DND-41 (cell line): ENCODE measurements at regions not wholly inside any gene's neighbourhood (a gene's known extent, or its start where the extent isn't known, plus 50 kb on each side); places are given as distances from the start of the nearest gene placed in this dataset.

Experiments used
- ATAC-seq: fragments of 200-7000 bp; cut with Tn5 transposase; 3 replicates; pipeline ENCODE4 v1.9.1; 2021; ENCODE audit warnings: low read depth; ENCODE audit not compliant: insufficient read depth
- DNase-seq: peaks from one replicate; pipeline ENCODE4 v3.0.0-alpha.2; 2020
- H2AFZ ChIP-seq: 2 replicates; pipeline ENCODE4 v1.6.0; 2012; ENCODE audit warnings: low read depth, low read length
- H3K27ac ChIP-seq: 2 replicates; pipeline ENCODE4 v1.5.1; 2012; ENCODE audit warnings: low read length, inconsistent platforms
- H3K27me3 ChIP-seq: fragments of 200-600 bp; sonication (generic); 2 replicates; pipeline ENCODE4 v1.6.0; 2012; ENCODE audit warnings: low read length, mild to moderate bottlenecking, inconsistent platforms; ENCODE audit not compliant: insufficient read depth, poor library complexity
- H3K36me3 ChIP-seq: 2 replicates; pipeline ENCODE4 v1.5.1; 2012; ENCODE audit warnings: low read length, inconsistent platforms; ENCODE audit not compliant: insufficient read depth
- H3K4me1 ChIP-seq: 2 replicates; pipeline ENCODE4 v1.5.1; 2012; ENCODE audit warnings: mild to moderate bottlenecking, low read length; ENCODE audit not compliant: insufficient read depth
- H3K4me2 ChIP-seq: 2 replicates; pipeline ENCODE4 v1.6.0; 2012; ENCODE audit warnings: mild to moderate bottlenecking, moderate library complexity, low read length, inconsistent platforms; ENCODE audit not compliant: insufficient read depth
- H3K4me3 ChIP-seq, 2 experiments: fragments of 200-600 bp in 1 of 2; shearing (Covaris generic) in 1 of 2; 2 replicates each; pipeline ENCODE4 v1.5.1; 2012 to 2016; ENCODE audit warnings: inconsistent platforms in 2 of 2, low read length in 2 of 2, mild to moderate bottlenecking in 2 of 2, low read depth in 1 of 2, moderate library complexity in 1 of 2
- H3K79me2 ChIP-seq: 2 replicates; pipeline ENCODE4 v1.6.0; 2012; ENCODE audit warnings: low read length, inconsistent platforms; ENCODE audit not compliant: insufficient read depth
- H3K9ac ChIP-seq: 2 replicates; pipeline ENCODE4 v1.6.0; 2012; ENCODE audit warnings: low read depth, mild to moderate bottlenecking, inconsistent platforms, low read length, moderate library complexity
- H3K9me3 ChIP-seq: 2 replicates; pipeline ENCODE4 v1.5.1; 2012; ENCODE audit warnings: low read length, moderate library complexity, mild to moderate bottlenecking, inconsistent platforms; ENCODE audit not compliant: insufficient read depth, severe bottlenecking
- H4K20me1 ChIP-seq: 2 replicates; pipeline ENCODE4 v1.6.0; 2012; ENCODE audit warnings: low read length; ENCODE audit not compliant: insufficient read depth
- EZH2 ChIP-seq: IDR thresholded peaks from 3 replicates; pipeline ENCODE4 v1.6.1; 2012; ENCODE audit warnings: borderline replicate concordance, low read depth, mild to moderate bottlenecking, moderate library complexity, low read length, inconsistent platforms; ENCODE audit not compliant: severe bottlenecking
- TF ChIP-seq, protein P1 (sequence below): IDR thresholded peaks from 2 replicates; pipeline ENCODE4 v1.5.1; 2012; ENCODE audit warnings: borderline replicate concordance, low read length, moderate library complexity, mild to moderate bottlenecking; ENCODE audit not compliant: poor library complexity, severe bottlenecking; ENCODE audit errors: extremely low read depth

DNA sequence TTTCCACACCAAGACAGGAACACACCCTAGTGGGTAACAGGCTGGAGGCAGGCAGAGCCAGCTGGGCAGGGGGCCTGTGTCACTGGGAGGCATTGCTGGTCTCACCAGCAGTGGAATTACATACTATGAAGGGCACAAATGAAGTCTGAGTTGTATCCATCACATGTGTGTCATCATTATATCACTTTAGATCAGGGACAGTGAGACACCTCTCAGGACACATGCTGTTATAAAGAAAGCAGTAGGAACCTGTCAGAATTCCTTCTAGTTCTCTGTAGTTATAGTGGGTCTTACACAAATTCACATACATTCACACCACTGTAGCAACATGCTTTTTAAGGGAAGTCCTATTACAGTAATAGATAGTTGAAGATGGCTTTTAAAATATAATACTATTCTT, 63.5 kb upstream of the FYN start:
- no peak for TF ChIP-seq EZH2
- H3K79me2 ChIP-seq: no peaks in the 10 kb centered on the region
- H3K4me2 ChIP-seq: no peak overlapping the region
- ATAC-seq (no peak), DNase-seq (no peak)
- H3K4me3 ChIP-seq: no peak overlapping the region
- H3K9ac ChIP-seq: no peak overlapping the region
- H3K36me3 ChIP-seq: no peaks in the 10 kb centered on the region
- no peak overlapping the region for H3K27ac ChIP-seq
- H4K20me1 ChIP-seq: no peaks in the 10 kb centered on the region
- H3K4me1 ChIP-seq: no peaks in the 10 kb centered on the region
- no peak overlapping the region for H2AFZ ChIP-seq
- H3K9me3 ChIP-seq: no peaks in the 10 kb centered on the region
- H3K27me3 ChIP-seq: no peaks in the 10 kb centered on the region

DNA sequence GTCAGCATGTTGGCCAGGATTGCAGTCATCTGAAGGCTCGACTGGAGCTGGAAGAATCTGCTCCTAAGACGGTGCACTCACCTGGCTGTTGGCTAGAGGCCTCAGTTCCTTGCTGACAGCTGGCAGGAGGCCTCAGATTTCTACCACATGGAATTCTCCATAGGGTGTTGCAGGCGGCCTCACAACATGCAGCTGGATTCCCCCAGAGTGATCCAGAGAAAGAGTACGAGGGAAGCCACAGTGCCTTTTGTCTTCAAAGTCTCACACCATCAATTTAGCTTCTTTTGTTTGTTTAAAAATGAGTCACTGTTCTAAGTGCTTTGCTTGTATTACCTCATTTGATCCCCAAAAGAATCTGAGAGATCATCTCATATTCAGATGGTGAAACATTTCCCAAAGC, 65.5 kb upstream of the FYN start:
- H3K79me2 ChIP-seq: no peaks in the 10 kb centered on the region
- no peaks in the 10 kb centered on the region for H4K20me1 ChIP-seq
- no peaks in the 10 kb centered on the region for H3K27me3 ChIP-seq
- no peak overlapping the region for H2AFZ ChIP-seq
- no peaks in the 10 kb centered on the region for H3K4me1 ChIP-seq
- no peaks in the 10 kb centered on the region for H3K36me3 ChIP-seq
- no peak overlapping the region for H3K4me3 ChIP-seq
- TF ChIP-seq, protein P1, sequence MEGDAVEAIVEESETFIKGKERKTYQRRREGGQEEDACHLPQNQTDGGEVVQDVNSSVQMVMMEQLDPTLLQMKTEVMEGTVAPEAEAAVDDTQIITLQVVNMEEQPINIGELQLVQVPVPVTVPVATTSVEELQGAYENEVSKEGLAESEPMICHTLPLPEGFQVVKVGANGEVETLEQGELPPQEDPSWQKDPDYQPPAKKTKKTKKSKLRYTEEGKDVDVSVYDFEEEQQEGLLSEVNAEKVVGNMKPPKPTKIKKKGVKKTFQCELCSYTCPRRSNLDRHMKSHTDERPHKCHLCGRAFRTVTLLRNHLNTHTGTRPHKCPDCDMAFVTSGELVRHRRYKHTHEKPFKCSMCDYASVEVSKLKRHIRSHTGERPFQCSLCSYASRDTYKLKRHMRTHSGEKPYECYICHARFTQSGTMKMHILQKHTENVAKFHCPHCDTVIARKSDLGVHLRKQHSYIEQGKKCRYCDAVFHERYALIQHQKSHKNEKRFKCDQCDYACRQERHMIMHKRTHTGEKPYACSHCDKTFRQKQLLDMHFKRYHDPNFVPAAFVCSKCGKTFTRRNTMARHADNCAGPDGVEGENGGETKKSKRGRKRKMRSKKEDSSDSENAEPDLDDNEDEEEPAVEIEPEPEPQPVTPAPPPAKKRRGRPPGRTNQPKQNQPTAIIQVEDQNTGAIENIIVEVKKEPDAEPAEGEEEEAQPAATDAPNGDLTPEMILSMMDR: no peak
- TF ChIP-seq EZH2: no peak
- H3K9ac ChIP-seq: no peak overlapping the region
- H3K4me2 ChIP-seq: no peak overlapping the region
- H3K9me3 ChIP-seq: no peaks in the 10 kb centered on the region
- ATAC-seq: no peak
- no peak for DNase-seq
- H3K27ac ChIP-seq: no peak overlapping the region

DNA sequence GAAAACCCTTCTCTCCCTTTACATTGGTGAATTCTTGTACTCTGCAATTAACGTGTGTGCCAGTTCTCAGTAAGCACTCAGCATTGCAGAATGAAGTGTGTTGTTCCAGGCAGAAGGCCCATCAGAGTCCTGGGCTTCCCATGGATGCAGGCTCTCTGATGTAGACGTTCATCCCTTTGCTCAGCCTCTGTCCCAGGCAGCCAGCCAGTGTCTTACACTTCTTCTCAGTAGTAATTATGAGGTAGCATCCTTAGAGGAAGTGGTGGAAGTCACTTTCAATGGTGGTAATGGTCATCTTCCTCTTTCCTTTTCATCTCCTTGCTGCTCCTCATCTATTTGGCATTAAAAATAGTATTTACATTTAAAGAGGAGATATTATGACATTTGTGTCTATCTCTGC, 66.7 kb upstream of the FYN start:
- H3K79me2 ChIP-seq: no peaks in the 10 kb centered on the region
- H4K20me1 ChIP-seq: no peaks in the 10 kb centered on the region
- H3K9ac ChIP-seq: no peak overlapping the region
- no peak for DNase-seq
- H3K4me3 ChIP-seq: no peak overlapping the region
- no peaks in the 10 kb centered on the region for H3K4me1 ChIP-seq
- H2AFZ ChIP-seq: no peak overlapping the region
- no peak for TF ChIP-seq EZH2
- TF ChIP-seq, protein P1: no peak
- no peaks in the 10 kb centered on the region for H3K9me3 ChIP-seq
- no peaks in the 10 kb centered on the region for H3K36me3 ChIP-seq
- H3K27ac ChIP-seq: no peak overlapping the region
- no peak for ATAC-seq
- no peak overlapping the region for H3K4me2 ChIP-seq
- no peaks in the 10 kb centered on the region for H3K27me3 ChIP-seq

DNA sequence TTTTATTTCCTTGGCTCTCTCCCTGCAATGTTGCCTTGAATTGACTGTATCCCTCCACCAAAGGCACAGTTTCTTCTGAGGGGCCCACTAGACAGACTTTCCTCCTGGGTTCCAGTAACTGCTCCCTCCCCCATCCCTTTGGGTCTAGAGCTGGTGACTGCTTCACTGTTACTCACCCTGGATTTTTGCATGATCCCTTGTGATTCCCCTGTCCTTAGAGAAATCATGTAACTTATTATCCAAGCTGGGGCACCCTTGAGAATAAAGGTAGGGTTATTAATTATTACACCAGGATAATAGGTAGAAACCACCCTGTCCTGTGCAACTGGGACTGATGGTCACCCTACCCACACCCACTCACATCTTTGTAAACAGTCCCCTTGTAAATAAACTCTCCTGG, 67.5 kb upstream of the FYN start:
- Histone ChIP-seq H3K4me1 (no peaks in the 10 kb centered on the region), H4K20me1 (no peaks in the 10 kb centered on the region), H3K27ac (no peak overlapping the region), H3K27me3 (no peaks in the 10 kb centered on the region), H3K9ac (no peak overlapping the region), H3K4me3 (no peak overlapping the region), H3K9me3 (no peaks in the 10 kb centered on the region), H3K36me3 (no peaks in the 10 kb centered on the region), H2AFZ (no peak overlapping the region), H3K4me2 (no peak overlapping the region), H3K79me2 (no peaks in the 10 kb centered on the region)
- no peak for TF ChIP-seq EZH2
- TF ChIP-seq, protein P1: no peak
- ATAC-seq (no peak), DNase-seq (no peak)
